ENCODE measurements at regions not wholly inside any gene's neighbourhood (a gene's known extent, or its start where the extent isn't known, plus 50 kb on each side); places are given as distances from the start of the nearest gene placed in this dataset.

- no peak for TF ChIP-seq POLR2A (IDR thresholded peaks at IDR 0.05; ENCODE audit: low read depth, low read length)
- TF ChIP-seq TAF1 (IDR thresholded peaks at IDR 0.05; ENCODE audit: borderline replicate concordance, low read depth, low read length), result no peak
- TF ChIP-seq POLR2AphosphoS5 (IDR thresholded peaks at IDR 0.05; ENCODE audit: low read depth, low read length), result no peak
Measured at GRCh38 chr14:38004610-38004879, 203.2 kb upstream of the SSTR1 start.
